H9 (cell line): ENCODE measurements at regions not wholly inside any gene's neighbourhood (a gene's known extent, or its start where the extent isn't known, plus 50 kb on each side); places are given as distances from the start of the nearest gene placed in this dataset.

Source experiments
- DNase-seq: peaks from one replicate; pipeline ENCODE4 v3.0.0-alpha.2; 2017
- H2AFZ ChIP-seq: one replicate; pipeline ENCODE4 v1.6.1; 2013; ENCODE audit warnings: mild to moderate bottlenecking, low read length, control low read depth, moderate library complexity
- H2AK5ac ChIP-seq: 2 replicates; pipeline ENCODE4 v1.6.1; 2013; ENCODE audit warnings: low read length, control low read depth, mixed read lengths; ENCODE audit not compliant: insufficient read length
- H2BK120ac ChIP-seq: one replicate; pipeline ENCODE4 v1.6.1; 2013; ENCODE audit warnings: low read depth, mild to moderate bottlenecking, low read length, control low read depth, inconsistent platforms; ENCODE audit not compliant: poor library complexity, severe bottlenecking
- H2BK12ac ChIP-seq: 2 replicates; pipeline ENCODE4 v1.6.1; 2013; ENCODE audit warnings: low read length, control low read depth, mixed read lengths, low read depth; ENCODE audit not compliant: insufficient read length
- H2BK15ac ChIP-seq: 2 replicates; pipeline ENCODE4 v1.6.1; 2013; ENCODE audit warnings: low read depth, low read length, control low read depth
- H2BK20ac ChIP-seq: one replicate; pipeline ENCODE4 v1.6.1; 2013; ENCODE audit warnings: low read depth, mild to moderate bottlenecking, low read length, control low read depth, inconsistent platforms; ENCODE audit not compliant: poor library complexity, severe bottlenecking
- H2BK5ac ChIP-seq: 2 replicates; pipeline ENCODE4 v1.6.1; 2013; ENCODE audit warnings: low read length, control low read depth, mixed read lengths; ENCODE audit not compliant: insufficient read length
- H3K14ac ChIP-seq: 2 replicates; pipeline ENCODE4 v1.6.1; 2013; ENCODE audit warnings: low read length, control low read depth; ENCODE audit not compliant: insufficient read depth
- H3K18ac ChIP-seq: 2 replicates; pipeline ENCODE4 v1.6.1; 2013; ENCODE audit warnings: low read depth, mild to moderate bottlenecking, mixed read lengths, low read length, control low read depth; ENCODE audit not compliant: insufficient read length
- H3K23ac ChIP-seq: 2 replicates; pipeline ENCODE4 v1.6.1; 2013; ENCODE audit warnings: low read length, control low read depth, mixed read lengths, low read depth; ENCODE audit not compliant: insufficient read length
- H3K23me2 ChIP-seq: 2 replicates; pipeline ENCODE4 v1.6.1; 2013; ENCODE audit warnings: low read depth, mild to moderate bottlenecking, mixed read lengths, low read length, control low read depth; ENCODE audit not compliant: insufficient read length, poor library complexity, severe bottlenecking
- H3K27ac ChIP-seq: 2 replicates; pipeline ENCODE4 v1.5.1; 2013; ENCODE audit warnings: low read length, control low read depth, mixed read lengths, low read depth; ENCODE audit not compliant: insufficient read length
- H3K27me3 ChIP-seq: 2 replicates; pipeline ENCODE4 v1.6.1; 2013; ENCODE audit warnings: low read length, control low read depth, inconsistent platforms; ENCODE audit not compliant: insufficient read depth
- H3K4ac ChIP-seq: 2 replicates; pipeline ENCODE4 v1.6.1; 2013; ENCODE audit warnings: low read depth, mild to moderate bottlenecking, control low read depth, inconsistent platforms, low read length, moderate library complexity
- H3K4me1 ChIP-seq: 2 replicates; pipeline ENCODE4 v1.6.1; 2013; ENCODE audit warnings: low read length, control low read depth, inconsistent platforms; ENCODE audit not compliant: insufficient read depth
- H3K4me2 ChIP-seq: 2 replicates; pipeline ENCODE4 v1.6.1; 2013; ENCODE audit warnings: low read length, control low read depth, mixed read lengths; ENCODE audit not compliant: insufficient read length, insufficient read depth
- H3K56ac ChIP-seq: 2 replicates; pipeline ENCODE4 v1.6.1; 2013; ENCODE audit warnings: low read depth, mild to moderate bottlenecking, mixed read lengths, low read length, control low read depth; ENCODE audit not compliant: insufficient read length
- H3K79me1 ChIP-seq: 2 replicates; pipeline ENCODE4 v1.6.1; 2013; ENCODE audit warnings: low read depth, mild to moderate bottlenecking, moderate library complexity, low read length, control low read depth, inconsistent platforms; ENCODE audit not compliant: insufficient read depth, poor library complexity, severe bottlenecking
- H3K79me2 ChIP-seq: 2 replicates; pipeline ENCODE4 v1.6.1; 2013; ENCODE audit warnings: low read length, control low read depth, inconsistent platforms; ENCODE audit not compliant: insufficient read depth
- H3K9ac ChIP-seq: 2 replicates; pipeline ENCODE4 v1.6.1; 2013; ENCODE audit warnings: low read length, control low read depth, mixed read lengths; ENCODE audit not compliant: insufficient read length; ENCODE audit errors: extremely low read depth
- H3K9me3 ChIP-seq: one replicate; pipeline ENCODE4 v1.6.1; 2013; ENCODE audit warnings: low read depth, low read length, inconsistent platforms; ENCODE audit not compliant: control insufficient read depth
- H3T11ph ChIP-seq: one replicate; pipeline ENCODE4 v1.6.1; 2013; ENCODE audit warnings: mild to moderate bottlenecking, low read length, control low read depth, inconsistent platforms
- H4K20me1 ChIP-seq: one replicate; pipeline ENCODE4 v1.6.1; 2013; ENCODE audit not compliant: control insufficient read depth, insufficient read length, insufficient read depth
- H4K5ac ChIP-seq: 2 replicates; pipeline ENCODE4 v1.6.1; 2013; ENCODE audit warnings: low read depth, mild to moderate bottlenecking, mixed read lengths, low read length, control low read depth; ENCODE audit not compliant: insufficient read length
- H4K8ac ChIP-seq: replicated peaks from 2 replicates; pipeline ENCODE4 v1.6.1; 2013; ENCODE audit warnings: low read length, control low read depth, mixed read lengths, low read depth; ENCODE audit not compliant: insufficient read length
- H4K91ac ChIP-seq: 2 replicates; pipeline ENCODE4 v1.6.1; 2013; ENCODE audit warnings: low read depth, mild to moderate bottlenecking, moderate library complexity, mixed read lengths, low read length, control low read depth; ENCODE audit not compliant: insufficient read length
- H3K27ac Mint-ChIP-seq, 3 experiments: 2 replicates in 2 of 3; 3 replicates in 1 of 3; pipeline ENCODE4 v1.8.0; 2020 to 2021; ENCODE audit warnings: mixed read lengths in 3 of 3, mild to moderate bottlenecking in 1 of 3, moderate library complexity in 1 of 3
- H3K27me3 Mint-ChIP-seq: 2 replicates; pipeline ENCODE4 v1.8.0; 2021; ENCODE audit warnings: low read depth, mild to moderate bottlenecking, moderate library complexity, mixed read lengths
- H3K36me3 Mint-ChIP-seq, 3 experiments: 2 replicates in 2 of 3; 3 replicates in 1 of 3; pipeline ENCODE4 v1.8.0; 2020 to 2021; ENCODE audit warnings: low read depth in 3 of 3, mixed read lengths in 3 of 3; ENCODE audit not compliant: insufficient read depth in 1 of 3
- H3K4me1 Mint-ChIP-seq, 2 experiments: 2 replicates each; pipeline ENCODE4 v1.8.0; 2020; ENCODE audit warnings: mixed read lengths in 2 of 2
- H3K4me3 Mint-ChIP-seq, 2 experiments: 2 replicates in 1 of 2; 3 replicates in 1 of 2; pipeline ENCODE4 v1.8.0; 2020 to 2021; ENCODE audit warnings: mild to moderate bottlenecking in 2 of 2, mixed read lengths in 2 of 2, moderate library complexity in 1 of 2
- H3K9me3 Mint-ChIP-seq, 2 experiments: 2 replicates in 1 of 2; 3 replicates in 1 of 2; pipeline ENCODE4 v1.8.0; 2020; ENCODE audit warnings: mild to moderate bottlenecking in 2 of 2, mixed read lengths in 2 of 2, moderate library complexity in 1 of 2
- CTCF ChIP-seq: fragments of 200-600 bp; sonication (generic); conservative IDR thresholded peaks from 3 replicates; pipeline ENCODE4 v1.8.0; 2021; ENCODE audit warnings: antibody characterized with exemption, mild to moderate bottlenecking
- WGBS: extraction: QIAGEN DNeasy Blood & Tissue Kit; methylation state at CpG from one replicate; pipeline ENCODE4 v1.1.7; 2013; ENCODE audit warnings: missing lambda C conversion rate, low lambda C conversion rate, mixed read lengths; ENCODE audit not compliant: insufficient read length; ENCODE audit errors: extremely low coverage; 5-methylcytosine and 5-hydroxymethylcytosine counted together

DNA sequence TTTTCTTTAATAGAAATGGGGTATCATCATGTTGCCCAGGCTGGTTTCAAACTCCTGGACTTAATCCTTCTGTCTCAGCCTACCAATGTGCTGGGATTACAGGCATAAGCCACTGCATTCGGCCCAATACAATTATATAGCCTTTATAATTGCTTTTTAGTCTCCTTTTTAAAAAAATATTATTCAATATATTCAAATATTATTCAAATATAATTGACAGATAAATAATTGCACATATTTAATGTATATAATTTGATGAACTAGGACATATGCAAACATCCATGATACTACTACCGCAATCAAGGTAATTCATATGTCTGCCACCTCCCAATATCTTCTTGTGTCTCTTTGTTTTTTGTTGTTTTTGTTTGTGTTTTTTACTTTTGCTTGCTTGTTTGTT, 894.2 kb upstream of the PTPRD start:
- no peak overlapping the region for H4K8ac ChIP-seq
- H2BK15ac ChIP-seq, result no peak overlapping the region

More for the DNA sequence above, 894.2 kb upstream of the PTPRD start:
- no CpG with 5 or more reads among the region's 2 CpGs for WGBS
- no peak overlapping the region for H3K56ac ChIP-seq
- no peak overlapping the region for H3K18ac ChIP-seq
- Mint-ChIP-seq H3K27me3 (no peaks in the 10 kb centered on the region), H3K4me3 (no peak overlapping the region), H3K27ac (no peak overlapping the region), H3K4me1 (peaks cover 6 to 10% of the 10 kb centered on the region in 2 experiments), H3K9me3 (peaks cover 0 to 4% of the 10 kb centered on the region in 2 experiments; a peak in 2 of 5 replicates), H3K36me3 (peaks cover 0 to 4% (median 0%) of the 10 kb centered on the region in 3 experiments; a peak in 1 of 7 replicates)
- no peak overlapping the region for H3K14ac ChIP-seq
- H2BK20ac ChIP-seq, result no peak overlapping the region
- H3K79me1 ChIP-seq, result no peaks in the 10 kb centered on the region
- H3K4me1 ChIP-seq, result peaks cover 3% of the 10 kb centered on the region; the same call in 1 of the 2 replicates
- H2AFZ ChIP-seq, result no peak overlapping the region
- H3K9me3 ChIP-seq, result no peaks in the 10 kb centered on the region
- H4K20me1 ChIP-seq, result no peaks in the 10 kb centered on the region
- H2BK5ac ChIP-seq, result no peak overlapping the region
- no peaks in the 10 kb centered on the region for H3K23me2 ChIP-seq
- no peak overlapping the region for H3K4ac ChIP-seq
- H3K27me3 ChIP-seq, result no peaks in the 10 kb centered on the region
- H3K79me2 ChIP-seq, result no peaks in the 10 kb centered on the region
- no peak overlapping the region for H4K91ac ChIP-seq
- no peak overlapping the region for H4K5ac ChIP-seq
- no peak overlapping the region for H3K23ac ChIP-seq
- DNase-seq, result no peak
- H3K4me2 ChIP-seq, result no peak overlapping the region
- no peak overlapping the region for H2BK12ac ChIP-seq
- no peak overlapping the region for H3K9ac ChIP-seq
- TF ChIP-seq CTCF, result no peak
- H3T11ph ChIP-seq, result no peak overlapping the region
- no peak overlapping the region for H2AK5ac ChIP-seq
- no peak overlapping the region for H2BK120ac ChIP-seq
- H3K27ac ChIP-seq, result no peak overlapping the region
